IPS-NIHi7 (cell line): ENCODE measurements at regions not wholly inside any gene's neighbourhood (a gene's known extent, or its start where the extent isn't known, plus 50 kb on each side); places are given as distances from the start of the nearest gene placed in this dataset.

Source experiments
- DNase-seq: peaks from one replicate; pipeline ENCODE4 v3.0.0; 2012; ENCODE audit warnings: mixed read lengths; ENCODE audit errors: extremely low spot score

GRCh38 chr1:163744301-163744887 is 422.6 kb downstream of the NUF2 start:
- DNase-seq: no peak

GRCh38 chr1:163745204-163745603 is 423.4 kb downstream of the NUF2 start:
- no peak for DNase-seq

GRCh38 chr1:163747261-163747660 is 425.5 kb downstream of the NUF2 start:
- no peak for DNase-seq

- no peak for DNase-seq
These were observed 426.1 kb downstream of the NUF2 start for GRCh38 chr1:163747855-163748254.

- no peak for DNase-seq
These were observed 437.4 kb downstream of the NUF2 start for GRCh38 chr1:163758977-163759670.

- DNase-seq: no peak
These were observed 440.1 kb downstream of the NUF2 start for GRCh38 chr1:163761898-163762297.

GRCh38 chr1:163766257-163766918 is 444.6 kb downstream of the NUF2 start:
- no peak for DNase-seq

- no peak for DNase-seq
These were observed 446.8 kb downstream of the NUF2 start for GRCh38 chr1:163768576-163768975.

- no peak for DNase-seq
These were observed 448.5 kb downstream of the NUF2 start for GRCh38 chr1:163770265-163770664.

- no peak for DNase-seq
These were observed 449.9 kb downstream of the NUF2 start for GRCh38 chr1:163771637-163772036.

- DNase-seq: no peak
These were observed 450.5 kb downstream of the NUF2 start for GRCh38 chr1:163772246-163772645.

- no peak for DNase-seq
These were observed 451.6 kb downstream of the NUF2 start for GRCh38 chr1:163773396-163773795.

GRCh38 chr1:163774401-163774945 is 452.7 kb downstream of the NUF2 start:
- no peak for DNase-seq

- no peak for DNase-seq
These were observed 453.3 kb downstream of the NUF2 start for GRCh38 chr1:163774978-163775620.

GRCh38 chr1:163777205-163777604 is 455.5 kb downstream of the NUF2 start:
- no peak for DNase-seq

GRCh38 chr1:163781146-163781545 is 459.4 kb downstream of the NUF2 start:
- no peak for DNase-seq

GRCh38 chr1:163785868-163786405 is 464.2 kb downstream of the NUF2 start:
- no peak for DNase-seq

- no peak for DNase-seq
These were observed 468.2 kb downstream of the NUF2 start for GRCh38 chr1:163789911-163790310.

- no peak for DNase-seq
These were observed 472.8 kb downstream of the NUF2 start for GRCh38 chr1:163794551-163794950.

- no peak for DNase-seq
These were observed 474.7 kb downstream of the NUF2 start for GRCh38 chr1:163796394-163796821.

GRCh38 chr1:163797816-163798215 is 476.1 kb downstream of the NUF2 start:
- no peak for DNase-seq

- DNase-seq: no peak
These were observed 477.5 kb downstream of the NUF2 start for GRCh38 chr1:163799190-163799805.
